K562 (cell line): ENCODE measurements at regions not wholly inside any gene's neighbourhood (a gene's known extent, or its start where the extent isn't known, plus 50 kb on each side); places are given as distances from the start of the nearest gene placed in this dataset.

Experiments
- ATAC-seq: fragments of 200-7000 bp; cut with Tn5 transposase; 3 replicates; pipeline ENCODE4 v1.9.1; 2020; ENCODE audit warnings: moderate library complexity
- BruUV-seq: library from RNA; stranded (reverse); fragments of 400-500 nt; replicated peaks from 2 replicates; lab custom pipeline; 2021; lab: Mats Ljungman, UMichigan
- CTCF ChIA-PET: fragments of 300-600 bp; formaldehyde crosslinking; extraction: SDS; loops from one replicate; lab custom pipeline; 2021; ENCODE audit warnings: low intra/inter-chr PET ratio; lab: Yijun Ruan, JAX
- POLR2A ChIA-PET: fragments of 300-600, 350-650 bp; sonication (Branson Sonifier 250); formaldehyde crosslinking; extraction: SDS; loops from one replicate; lab custom pipeline; 2021; ENCODE audit warnings: antibody characterized with exemption, inconsistent platforms; lab: Yijun Ruan, JAX
- DNase-seq, 4 experiments: peaks; one replicate each; pipeline versions ENCODE4 v3.0.0 to v3.0.0-alpha.2; 2011 to 2018; ENCODE audit warnings: low spot score in 3 of 4, mixed read lengths in 3 of 4; ENCODE audit errors: extremely low read depth in 1 of 4
- FAIRE-seq: peaks from 2 replicates; lab custom pipeline; 2011; peaks lifted over from hg19 to GRCh38; lab: Jason Lieb, UNC
- H2AFZ ChIP-seq: 2 replicates; pipeline ENCODE4 v1.6.0; 2011; ENCODE audit warnings: low read depth, low read length, control low read depth, inconsistent platforms
- H3K27ac ChIP-seq: fragments of 200-600 bp; 3 replicates; pipeline ENCODE4 v1.8.0; 2011; ENCODE audit warnings: low read depth, mild to moderate bottlenecking, control low read depth, inconsistent platforms, low read length, moderate library complexity, mixed read lengths; ENCODE audit errors: extremely low read depth
- H3K27me3 ChIP-seq, 2 experiments: fragments of 300-600 bp in 1 of 2; 2 replicates in 1 of 2; 3 replicates in 1 of 2; pipeline versions ENCODE4 v1.6.0 to v1.8.0; 2011; ENCODE audit warnings: inconsistent platforms in 2 of 2, low read length in 2 of 2, mild to moderate bottlenecking in 1 of 2, mixed read lengths in 1 of 2, moderate library complexity in 1 of 2; ENCODE audit not compliant: control insufficient read depth in 2 of 2, insufficient read depth in 2 of 2
- H3K36me3 ChIP-seq: fragments of 300-600 bp; 3 replicates; pipeline ENCODE4 v1.8.0; 2011; ENCODE audit warnings: mild to moderate bottlenecking, low read length, inconsistent platforms; ENCODE audit not compliant: control insufficient read depth, insufficient read depth
- H3K4me1 ChIP-seq, 2 experiments: fragments of 200-600 bp in 1 of 2; replicated peaks in 1 of 2; 2 replicates in 1 of 2; 3 replicates in 1 of 2; pipeline versions ENCODE4 v1.5.1 to v1.8.0; 2011; ENCODE audit warnings: inconsistent platforms in 2 of 2, low read length in 2 of 2, mild to moderate bottlenecking in 1 of 2, mixed read lengths in 1 of 2, moderate library complexity in 1 of 2; ENCODE audit not compliant: control insufficient read depth in 2 of 2, insufficient read depth in 2 of 2
- H3K4me2 ChIP-seq: 2 replicates; pipeline ENCODE4 v1.6.1; 2011; ENCODE audit warnings: low read length, control low read depth, inconsistent platforms, mixed read lengths; ENCODE audit not compliant: insufficient read depth
- H3K4me3 ChIP-seq: fragments of 200-600 bp; sonication (generic), shearing (Covaris generic); 2 replicates; pipeline ENCODE4 v1.5.1; 2016; ENCODE audit warnings: control low read depth, inconsistent platforms
- H3K79me2 ChIP-seq: fragments of 200-600 bp; 3 replicates; pipeline ENCODE4 v1.8.0; 2011; ENCODE audit warnings: low read length, inconsistent platforms; ENCODE audit not compliant: control insufficient read depth, insufficient read depth
- H3K9ac ChIP-seq, 2 experiments: 2 replicates each; pipeline versions ENCODE4 v1.6.0 to v1.6.1; 2011; ENCODE audit warnings: low read depth in 2 of 2, low read length in 2 of 2, control low read depth in 1 of 2, inconsistent platforms in 1 of 2, mild to moderate bottlenecking in 1 of 2, mixed read lengths in 1 of 2; ENCODE audit not compliant: insufficient read depth in 1 of 2
- H3K9me1 ChIP-seq: one replicate; pipeline ENCODE4 v1.6.0; 2011; ENCODE audit warnings: inconsistent platforms, mild to moderate bottlenecking, low read length, moderate library complexity; ENCODE audit not compliant: control insufficient read depth, insufficient read depth
- H3K9me3 ChIP-seq: replicated peaks from 2 replicates; pipeline ENCODE4 v1.5.1; 2011; ENCODE audit warnings: low read depth, low read length, inconsistent platforms; ENCODE audit not compliant: control insufficient read depth, insufficient read depth
- H4K20me1 ChIP-seq: replicated peaks from 2 replicates; pipeline ENCODE4 v1.6.1; 2011; ENCODE audit warnings: low read length, inconsistent platforms, mixed read lengths; ENCODE audit not compliant: control insufficient read depth, insufficient read depth
- BMI1 ChIP-seq: fragments of 150-350 bp; IDR thresholded peaks from 2 replicates; pipeline ENCODE4 v1.6.1; 2014; ENCODE audit warnings: low read length
- E2F5 ChIP-seq: sonication (generic); formaldehyde crosslinking; IDR thresholded peaks from 2 replicates; pipeline ENCODE4 v1.8.0; 2022; ENCODE audit warnings: mild to moderate bottlenecking, missing genetic modification reagents
- GTF2F1 ChIP-seq: IDR thresholded peaks from 2 replicates; pipeline ENCODE4 v1.6.1; 2011; ENCODE audit warnings: low read depth, low read length, improper control_type of control experiment
- HDAC8 ChIP-seq: fragments of 450-650 bp; IDR thresholded peaks from 2 replicates; pipeline ENCODE4 v1.6.1; 2016; ENCODE audit warnings: mild to moderate bottlenecking, missing genetic modification characterization, moderate library complexity, missing compliant biosample characterization
- NUFIP1 ChIP-seq: fragments of 450-650 bp; IDR thresholded peaks from 2 replicates; pipeline ENCODE4 v1.6.1; 2018; ENCODE audit not compliant: partially characterized antibody
- YBX1 ChIP-seq: fragments of 450-650 bp; IDR thresholded peaks from 2 replicates; pipeline ENCODE4 v1.7.1; 2016; ENCODE audit warnings: mild to moderate bottlenecking
- ZNF121 ChIP-seq: sonication (generic); formaldehyde crosslinking; conservative IDR thresholded peaks from 2 replicates; pipeline ENCODE4 v1.8.0; 2022; ENCODE audit warnings: missing genetic modification reagents
- ZNF239 ChIP-seq: fragments of 250-450 bp; sonication (Bioruptor Pico); IDR thresholded peaks from 2 replicates; pipeline ENCODE4 v1.4.0; 2020; ENCODE audit warnings: mild to moderate bottlenecking
- WGBS: fragments of 100-300 bp; shearing (Covaris generic); methylation state at CpG from one replicate; pipeline ENCODE4 v1.1.6; 2016; ENCODE audit warnings: low coverage, mixed read lengths; ENCODE audit not compliant: insufficient coverage; ENCODE audit errors: missing lambda C conversion rate; 5-methylcytosine and 5-hydroxymethylcytosine counted together
- in situ Hi-C: fragments of 300-500 bp; cut with MboI; formaldehyde crosslinking; loops from 4 replicates; pipeline ENCODE4 v1.15.0; 2018; ENCODE audit warnings: inconsistent platforms, mixed read lengths
- intact Hi-C: fragments of 100-400 bp; cut with micrococcal nuclease; formaldehyde crosslinking; loops from 2 replicates; pipeline ENCODE4 v1.14.2; 2022

DNA sequence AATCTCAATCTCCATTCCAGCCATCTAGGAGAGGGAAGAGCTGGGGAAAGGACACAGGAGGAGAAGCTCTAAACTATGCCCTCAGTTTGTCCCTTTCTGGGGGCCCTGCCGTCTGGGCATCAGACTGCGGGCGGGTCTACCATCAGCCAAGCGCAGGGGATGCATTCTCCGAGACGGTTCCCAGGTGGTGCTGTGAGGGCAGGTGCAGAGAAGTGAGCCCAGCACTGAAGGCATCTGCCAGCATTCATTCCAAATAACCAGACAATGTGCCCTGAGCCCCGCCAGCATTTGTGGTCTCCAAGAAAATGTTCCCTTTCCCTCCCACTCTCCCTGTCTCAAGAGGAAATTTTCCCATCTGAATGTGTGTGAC is 265.7 kb downstream of the XXYLT1 start:
- TF ChIP-seq E2F5 (CRISPR knock-in tag) = no peak
- TF ChIP-seq BMI1 = no peak
- TF ChIP-seq GTF2F1 = no peak
- TF ChIP-seq YBX1 = no peak
- TF ChIP-seq HDAC8 (tag) = no peak
- no peak for TF ChIP-seq ZNF239 (CRISPR knock-in tag)
- TF ChIP-seq NUFIP1 = no peak
- TF ChIP-seq ZNF121 (CRISPR knock-in tag) = no peak
- TF ChIP-seq, all 486 proteins: peak for 0
- no peaks in the 10 kb centered on the region for H4K20me1 ChIP-seq
- POLR2A ChIA-PET = no interaction called here
- CTCF ChIA-PET = interaction anchor here (0.6 kb wide), 1 partner anchor 223 kb away, joined by 4 read pairs; no protein-coding TSS in a partner anchor
- ATAC-seq = no peak
- H2AFZ ChIP-seq = no peak overlapping the region
- H3K9me1 ChIP-seq = no peaks in the 10 kb centered on the region
- H3K36me3 ChIP-seq = no peaks in the 10 kb centered on the region
- no peak for FAIRE-seq
- H3K4me1 ChIP-seq = peaks cover 3 to 14% of the 10 kb centered on the region in 2 experiments; a peak in 4 of 5 replicates
- in situ Hi-C loops = no loop called here
- H3K9me3 ChIP-seq = no peaks in the 10 kb centered on the region
- H3K27me3 ChIP-seq = peaks cover 24 to 58% of the 10 kb centered on the region in 2 experiments
- 5% methylated on average over 7 of the region's 7 CpGs for WGBS
- DNase-seq = no peak
- BruUV-seq = no TSS peak
- H3K4me2 ChIP-seq = no peak overlapping the region
- H3K79me2 ChIP-seq = no peaks in the 10 kb centered on the region
- H3K27ac ChIP-seq = no peak overlapping the region
- no peak overlapping the region for H3K9ac ChIP-seq
- H3K4me3 ChIP-seq = no peak overlapping the region
- intact Hi-C loops = no loop called here
